ENCODE measurements at regions not wholly inside any gene's neighbourhood (a gene's known extent, or its start where the extent isn't known, plus 50 kb on each side); places are given as distances from the start of the nearest gene placed in this dataset.

DNA sequence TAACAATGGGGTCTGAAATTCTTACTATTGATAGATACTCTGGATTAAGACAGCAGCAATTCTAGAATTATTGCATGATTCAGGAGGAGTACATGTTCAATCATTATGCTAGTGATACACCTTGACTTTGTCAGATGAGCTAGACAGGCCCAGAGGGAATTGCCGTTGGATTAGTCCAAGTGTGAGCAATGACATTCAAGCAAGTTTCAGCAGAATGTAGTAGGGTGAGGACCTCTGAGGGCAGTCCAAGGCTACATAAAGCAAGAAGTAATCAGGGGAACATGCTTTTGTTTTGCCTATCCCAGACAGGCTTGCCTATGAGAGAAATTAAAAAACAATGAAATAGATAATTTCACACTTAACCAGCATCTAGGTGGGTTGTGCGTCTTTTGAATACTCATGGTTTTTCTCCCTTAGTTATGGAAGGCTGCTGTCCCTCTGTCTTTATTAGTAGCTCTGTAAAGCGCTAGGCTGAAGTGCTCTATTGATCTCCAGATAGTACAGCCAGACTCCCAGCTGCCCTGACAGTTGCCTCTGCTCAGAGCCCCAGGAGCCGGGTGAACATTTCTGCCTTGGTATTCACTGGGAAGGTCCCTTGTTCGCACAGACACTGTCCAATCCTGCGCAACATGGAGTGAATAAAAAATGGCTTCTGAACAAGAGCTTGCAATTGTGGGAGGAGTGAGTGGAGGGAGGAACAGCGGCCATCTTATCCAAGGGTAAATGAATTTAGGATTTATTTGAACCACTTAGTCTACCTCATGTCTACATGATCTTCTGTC lies 316.6 kb upstream of the ONECUT1 start:
- H3K4me3 Mint-ChIP-seq (ENCODE audit: low read depth), result no peak overlapping the region
- no peaks in the 10 kb centered on the region for H3K9me3 Mint-ChIP-seq (ENCODE audit: low read depth)
- no peak for DNase-seq (ENCODE audit: low spot score, unreplicated experiment)
- no peak overlapping the region for H3K27ac Mint-ChIP-seq
- H3K27me3 Mint-ChIP-seq, result no peaks in the 10 kb centered on the region
- H3K4me1 Mint-ChIP-seq (ENCODE audit: low read depth), result peaks cover 53% of the 10 kb centered on the region
- no peaks in the 10 kb centered on the region for H3K36me3 Mint-ChIP-seq (ENCODE audit: insufficient read depth)
- TF ChIP-seq, protein P1, sequence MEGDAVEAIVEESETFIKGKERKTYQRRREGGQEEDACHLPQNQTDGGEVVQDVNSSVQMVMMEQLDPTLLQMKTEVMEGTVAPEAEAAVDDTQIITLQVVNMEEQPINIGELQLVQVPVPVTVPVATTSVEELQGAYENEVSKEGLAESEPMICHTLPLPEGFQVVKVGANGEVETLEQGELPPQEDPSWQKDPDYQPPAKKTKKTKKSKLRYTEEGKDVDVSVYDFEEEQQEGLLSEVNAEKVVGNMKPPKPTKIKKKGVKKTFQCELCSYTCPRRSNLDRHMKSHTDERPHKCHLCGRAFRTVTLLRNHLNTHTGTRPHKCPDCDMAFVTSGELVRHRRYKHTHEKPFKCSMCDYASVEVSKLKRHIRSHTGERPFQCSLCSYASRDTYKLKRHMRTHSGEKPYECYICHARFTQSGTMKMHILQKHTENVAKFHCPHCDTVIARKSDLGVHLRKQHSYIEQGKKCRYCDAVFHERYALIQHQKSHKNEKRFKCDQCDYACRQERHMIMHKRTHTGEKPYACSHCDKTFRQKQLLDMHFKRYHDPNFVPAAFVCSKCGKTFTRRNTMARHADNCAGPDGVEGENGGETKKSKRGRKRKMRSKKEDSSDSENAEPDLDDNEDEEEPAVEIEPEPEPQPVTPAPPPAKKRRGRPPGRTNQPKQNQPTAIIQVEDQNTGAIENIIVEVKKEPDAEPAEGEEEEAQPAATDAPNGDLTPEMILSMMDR (IDR thresholded peaks at IDR 0.05; ENCODE audit: unreplicated experiment), result no peak

DNA sequence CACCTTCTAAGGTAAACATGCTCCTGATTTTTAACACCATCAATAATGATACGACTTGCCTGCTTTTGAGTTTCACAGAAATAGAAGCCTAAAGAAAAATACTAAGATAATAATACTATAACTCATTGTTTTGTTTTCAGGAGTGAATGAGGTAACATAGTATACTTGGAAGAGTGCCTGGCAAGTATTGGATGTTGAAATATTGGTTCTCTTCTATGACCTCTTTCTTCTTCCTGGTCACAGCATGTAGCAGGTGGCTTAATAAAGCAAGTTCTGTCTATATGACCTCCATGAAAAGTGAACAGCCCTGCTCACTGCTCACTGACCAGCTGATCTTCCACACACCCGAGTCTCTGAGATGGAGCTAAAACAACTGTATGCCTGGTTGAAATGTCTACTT lies 312.3 kb upstream of the ONECUT1 start:
- peaks cover 3% of the 10 kb centered on the region for H3K36me3 Mint-ChIP-seq (ENCODE audit: insufficient read depth)
- H3K4me1 Mint-ChIP-seq (ENCODE audit: low read depth), result peaks cover 23% of the 10 kb centered on the region
- H3K27me3 Mint-ChIP-seq, result no peaks in the 10 kb centered on the region
- no peak for DNase-seq (ENCODE audit: low spot score, unreplicated experiment)
- peaks cover 5% of the 10 kb centered on the region for H3K9me3 Mint-ChIP-seq (ENCODE audit: low read depth)
- H3K27ac Mint-ChIP-seq, result no peak overlapping the region
- no peak overlapping the region for H3K4me3 Mint-ChIP-seq (ENCODE audit: low read depth)
- TF ChIP-seq, protein P1 (IDR thresholded peaks at IDR 0.05; ENCODE audit: unreplicated experiment), result no peak

DNA sequence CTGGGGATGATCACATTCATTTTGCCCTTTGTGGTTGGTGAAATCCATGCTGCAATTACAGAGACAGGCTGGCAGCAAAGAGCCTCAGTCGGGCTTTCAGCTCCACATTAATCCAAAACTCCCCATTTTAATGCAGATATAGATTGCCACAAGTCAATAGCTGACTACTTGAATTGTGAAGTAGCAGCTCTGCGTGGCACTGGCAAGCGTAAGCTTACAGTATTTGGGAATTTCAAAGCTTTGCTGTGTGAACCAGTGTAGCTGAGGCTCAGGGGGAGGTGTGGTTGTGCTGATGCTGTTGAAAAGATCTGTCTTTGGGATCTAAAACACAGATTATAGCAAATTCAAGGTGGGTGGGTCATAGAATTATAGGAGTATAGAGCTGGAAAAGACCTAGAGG lies 290.3 kb upstream of the ONECUT1 start:
- no peak overlapping the region for H3K4me3 Mint-ChIP-seq (ENCODE audit: low read depth)
- no peaks in the 10 kb centered on the region for H3K27me3 Mint-ChIP-seq
- no peaks in the 10 kb centered on the region for H3K4me1 Mint-ChIP-seq (ENCODE audit: low read depth)
- H3K27ac Mint-ChIP-seq, result no peak overlapping the region
- no peak for DNase-seq (ENCODE audit: low spot score, unreplicated experiment)
- no peaks in the 10 kb centered on the region for H3K36me3 Mint-ChIP-seq (ENCODE audit: insufficient read depth)
- H3K9me3 Mint-ChIP-seq (ENCODE audit: low read depth), result peaks cover 3% of the 10 kb centered on the region
- TF ChIP-seq, protein P1 (IDR thresholded peaks at IDR 0.05; ENCODE audit: unreplicated experiment), result no peak

DNA sequence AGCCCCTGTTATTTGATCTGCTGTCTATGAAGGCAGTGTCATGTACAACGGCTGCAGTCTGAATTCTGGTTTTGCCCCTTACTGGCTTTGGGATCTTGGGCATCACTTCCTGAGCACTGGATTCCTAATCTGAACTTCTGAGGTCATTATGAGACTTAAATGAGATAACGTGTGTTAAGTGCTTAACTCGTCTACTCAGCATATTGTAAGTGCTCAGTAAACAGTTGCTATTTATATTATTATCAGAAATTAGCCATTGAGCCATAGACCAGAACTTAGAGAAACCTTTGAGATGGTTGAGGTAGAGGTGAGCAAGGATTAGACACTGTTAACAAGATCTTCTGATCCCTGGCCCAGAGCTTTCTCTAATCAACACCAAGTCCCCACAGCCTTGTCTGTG lies 284.1 kb upstream of the ONECUT1 start:
- DNase-seq (ENCODE audit: low spot score, unreplicated experiment), result no peak
- TF ChIP-seq, protein P1 (IDR thresholded peaks at IDR 0.05; ENCODE audit: unreplicated experiment), result no peak
- Mint-ChIP-seq H3K27me3 (no peaks in the 10 kb centered on the region), H3K9me3 (ENCODE audit: low read depth) (peaks cover 3% of the 10 kb centered on the region), H3K4me3 (ENCODE audit: low read depth) (no peak overlapping the region), H3K36me3 (ENCODE audit: insufficient read depth) (no peaks in the 10 kb centered on the region), H3K27ac (no peak overlapping the region), H3K4me1 (ENCODE audit: low read depth) (no peaks in the 10 kb centered on the region)

DNA sequence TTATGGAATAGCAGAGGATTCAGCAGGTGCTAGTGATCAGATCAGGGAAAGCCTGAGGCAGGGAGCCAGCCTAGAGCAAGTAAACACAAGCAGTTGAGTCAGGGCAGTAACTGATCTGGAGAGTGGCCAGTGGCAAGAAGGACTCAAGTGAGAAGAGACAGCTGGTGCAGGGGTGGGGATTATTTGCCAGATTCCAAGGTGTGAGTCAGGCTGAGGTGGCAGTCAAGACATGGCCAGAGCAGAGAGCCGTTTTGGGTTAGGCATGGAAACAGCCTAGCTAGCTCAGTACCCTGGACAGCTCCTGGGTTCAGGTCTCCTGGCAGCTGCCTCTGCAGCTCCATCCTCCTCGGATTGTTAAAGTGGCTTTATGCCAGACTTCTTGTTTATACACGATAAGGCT lies 281.9 kb upstream of the ONECUT1 start:
- no peaks in the 10 kb centered on the region for H3K9me3 Mint-ChIP-seq (ENCODE audit: low read depth)
- no peak overlapping the region for H3K27ac Mint-ChIP-seq
- no peaks in the 10 kb centered on the region for H3K36me3 Mint-ChIP-seq (ENCODE audit: insufficient read depth)
- no peaks in the 10 kb centered on the region for H3K27me3 Mint-ChIP-seq
- no peaks in the 10 kb centered on the region for H3K4me1 Mint-ChIP-seq (ENCODE audit: low read depth)
- peak; percentile 85 for DNase-seq (ENCODE audit: low spot score, unreplicated experiment)
- no peak overlapping the region for H3K4me3 Mint-ChIP-seq (ENCODE audit: low read depth)
- TF ChIP-seq, protein P1 (IDR thresholded peaks at IDR 0.05; ENCODE audit: unreplicated experiment), result no peak

Data from progenitor cell of endocrine pancreas (in vitro differentiated cells).